ENCODE measurements at regions not wholly inside any gene's neighbourhood (a gene's known extent, or its start where the extent isn't known, plus 50 kb on each side); places are given as distances from the start of the nearest gene placed in this dataset.

DNA sequence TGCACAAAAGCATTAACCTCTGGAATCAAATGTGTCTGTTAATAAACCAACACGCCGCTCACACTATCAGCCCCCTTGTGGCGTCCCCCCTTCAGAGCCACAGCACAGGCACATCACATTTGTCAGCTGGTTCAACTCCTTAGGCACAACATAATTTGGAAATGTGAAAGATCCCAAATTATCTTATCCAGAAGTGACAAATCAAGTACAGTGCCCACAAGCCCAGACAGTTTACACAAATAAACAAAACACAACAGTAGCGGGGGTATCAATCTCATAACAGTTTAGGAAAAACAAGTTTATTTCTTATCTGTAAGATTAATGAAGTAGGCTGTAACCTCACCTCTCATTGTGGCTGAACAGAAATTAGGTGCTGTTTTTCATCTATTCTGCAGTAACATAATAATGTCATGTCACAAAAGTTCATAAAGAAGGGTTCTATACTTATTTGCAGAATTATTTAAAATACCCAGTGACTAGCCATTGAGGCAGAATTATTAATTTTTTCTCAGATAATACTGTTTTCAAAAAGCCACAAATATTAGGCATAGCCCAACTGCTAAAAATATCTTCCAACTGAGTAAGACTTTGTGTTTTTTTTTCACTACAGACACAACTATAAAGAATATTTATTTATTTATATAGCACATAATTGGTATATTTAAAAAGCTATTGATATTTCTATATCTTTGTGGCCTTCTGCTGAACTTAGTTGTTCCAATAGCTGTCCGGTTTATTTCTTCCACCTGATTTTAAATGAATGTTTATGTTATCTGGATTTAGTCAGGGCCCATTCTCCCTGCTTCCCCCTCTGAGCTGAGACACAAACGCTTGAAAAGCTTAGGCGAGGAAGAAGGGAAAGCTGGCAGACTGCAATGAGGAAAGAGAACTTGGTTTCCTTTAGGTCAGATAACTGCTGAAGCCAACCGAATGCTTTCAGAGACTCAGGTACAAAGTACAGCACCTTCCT lies 214.7 kb downstream of the QDPR start:
- TF ChIP-seq, protein P1, sequence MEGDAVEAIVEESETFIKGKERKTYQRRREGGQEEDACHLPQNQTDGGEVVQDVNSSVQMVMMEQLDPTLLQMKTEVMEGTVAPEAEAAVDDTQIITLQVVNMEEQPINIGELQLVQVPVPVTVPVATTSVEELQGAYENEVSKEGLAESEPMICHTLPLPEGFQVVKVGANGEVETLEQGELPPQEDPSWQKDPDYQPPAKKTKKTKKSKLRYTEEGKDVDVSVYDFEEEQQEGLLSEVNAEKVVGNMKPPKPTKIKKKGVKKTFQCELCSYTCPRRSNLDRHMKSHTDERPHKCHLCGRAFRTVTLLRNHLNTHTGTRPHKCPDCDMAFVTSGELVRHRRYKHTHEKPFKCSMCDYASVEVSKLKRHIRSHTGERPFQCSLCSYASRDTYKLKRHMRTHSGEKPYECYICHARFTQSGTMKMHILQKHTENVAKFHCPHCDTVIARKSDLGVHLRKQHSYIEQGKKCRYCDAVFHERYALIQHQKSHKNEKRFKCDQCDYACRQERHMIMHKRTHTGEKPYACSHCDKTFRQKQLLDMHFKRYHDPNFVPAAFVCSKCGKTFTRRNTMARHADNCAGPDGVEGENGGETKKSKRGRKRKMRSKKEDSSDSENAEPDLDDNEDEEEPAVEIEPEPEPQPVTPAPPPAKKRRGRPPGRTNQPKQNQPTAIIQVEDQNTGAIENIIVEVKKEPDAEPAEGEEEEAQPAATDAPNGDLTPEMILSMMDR (IDR thresholded peaks at IDR 0.05) = no peak
- no peak for TF ChIP-seq POLR2A (IDR thresholded peaks at IDR 0.05)

Measured in body of pancreas (tissue), 4 donors.